GM12878 (cell line): ENCODE measurements at regions not wholly inside any gene's neighbourhood (a gene's known extent, or its start where the extent isn't known, plus 50 kb on each side); places are given as distances from the start of the nearest gene placed in this dataset.

ENCODE experiments used
- ATAC-seq: fragments of 200-7000 bp; cut with Tn5 transposase; 3 replicates; pipeline ENCODE4 v1.9.1; 2020; ENCODE audit warnings: mild to moderate bottlenecking, moderate library complexity
- BruUV-seq: library from RNA; stranded (reverse); fragments of 400-500 nt; replicated peaks from 2 replicates; lab custom pipeline; 2021; lab: Mats Ljungman, UMichigan
- CTCF ChIA-PET: fragments of 300-600 bp; sonication (Branson Sonifier 250); formaldehyde crosslinking; extraction: SDS; loops from one replicate; lab custom pipeline; 2021; ENCODE audit warnings: inconsistent platforms; lab: Yijun Ruan, JAX
- POLR2A ChIA-PET: fragments of 350-600 bp; formaldehyde crosslinking; extraction: SDS; loops from one replicate; lab custom pipeline; 2021; ENCODE audit warnings: inconsistent platforms; lab: Charles Lee
- RAD21 ChIA-PET: fragments of 300-600 bp; sonication (Branson Sonifier 250); formaldehyde crosslinking; loops from one replicate; lab custom pipeline; 2023; ENCODE audit warnings: antibody characterized with exemption; ENCODE audit not compliant: unreplicated experiment; lab: Charles Lee
- SMC1A ChIA-PET: fragments of 300-600 bp; sonication (Branson Sonifier 250); formaldehyde crosslinking; loops from one replicate; lab custom pipeline; 2023; ENCODE audit not compliant: unreplicated experiment, uncharacterized antibody; lab: Charles Lee
- DNase-seq: peaks from one replicate; pipeline ENCODE4 v3.0.0-alpha.2; 2011; ENCODE audit warnings: low read depth, low spot score
- FAIRE-seq: peaks from 3 replicates; lab custom pipeline; 2011; peaks lifted over from hg19 to GRCh38; lab: Jason Lieb, UNC
- H2AFZ ChIP-seq: 2 replicates; pipeline ENCODE4 v1.6.0; 2011; ENCODE audit warnings: low read depth, low read length, control low read depth; ENCODE audit not compliant: control insufficient read depth
- H3K27ac ChIP-seq: 2 replicates; pipeline ENCODE4 v1.5.1; 2011; ENCODE audit warnings: control low read depth; ENCODE audit not compliant: control insufficient read depth, insufficient read depth
- H3K27me3 ChIP-seq, 2 experiments: replicated peaks in 1 of 2; 2 replicates each; pipeline versions ENCODE4 v1.6.0 to v1.6.1; 2011; ENCODE audit warnings: low read length in 1 of 2; ENCODE audit not compliant: control insufficient read depth in 2 of 2, insufficient read depth in 2 of 2
- H3K36me3 ChIP-seq, 2 experiments: 2 replicates each; pipeline ENCODE4 v1.5.1; 2011; ENCODE audit warnings: low read length in 1 of 2; ENCODE audit not compliant: control insufficient read depth in 2 of 2, insufficient read depth in 2 of 2
- H3K4me1 ChIP-seq: 2 replicates; pipeline ENCODE4 v1.6.1; 2011; ENCODE audit warnings: mild to moderate bottlenecking, low read length, moderate library complexity, mixed read lengths; ENCODE audit not compliant: control insufficient read depth, insufficient read depth
- H3K4me2 ChIP-seq: 2 replicates; pipeline ENCODE4 v1.6.0; 2011; ENCODE audit warnings: control low read depth; ENCODE audit not compliant: control insufficient read depth, insufficient read depth
- H3K4me3 ChIP-seq: fragments of 200-600 bp; sonication (generic); 2 replicates; pipeline ENCODE4 v1.5.1; 2016
- H3K79me2 ChIP-seq: 2 replicates; pipeline ENCODE4 v1.6.0; 2011; ENCODE audit warnings: low read length; ENCODE audit not compliant: control insufficient read depth, insufficient read depth
- H3K9ac ChIP-seq: 2 replicates; pipeline ENCODE4 v1.8.0; 2011; ENCODE audit warnings: low read length, control low read depth, mixed read lengths; ENCODE audit not compliant: control insufficient read depth, insufficient read depth
- H3K9me3 ChIP-seq: replicated peaks from 3 replicates; pipeline ENCODE4 v1.5.1; 2011; ENCODE audit warnings: mild to moderate bottlenecking, low read length; ENCODE audit not compliant: control insufficient read depth, insufficient read depth
- H4K20me1 ChIP-seq: 2 replicates; pipeline ENCODE4 v1.6.0; 2011; ENCODE audit not compliant: control insufficient read depth, insufficient read depth
- E2F8 ChIP-seq: fragments of 450-650 bp; IDR thresholded peaks from 2 replicates; pipeline ENCODE4 v1.6.1; 2018; ENCODE audit warnings: mild to moderate bottlenecking, low read depth, moderate library complexity; ENCODE audit not compliant: partially characterized antibody
- IRF4 ChIP-seq: IDR thresholded peaks from 2 replicates; pipeline ENCODE4 v1.6.1; 2011; ENCODE audit warnings: low read depth, low read length
- JUNB ChIP-seq: IDR thresholded peaks from 2 replicates; pipeline ENCODE4 v1.6.1; 2016; ENCODE audit warnings: antibody characterized with exemption, mild to moderate bottlenecking
- NFIC ChIP-seq: IDR thresholded peaks from 2 replicates; pipeline ENCODE4 v1.6.1; 2012; ENCODE audit warnings: low read depth, mild to moderate bottlenecking, inconsistent platforms, low read length, moderate library complexity
- RB1 ChIP-seq: fragments of 450-650 bp; formaldehyde crosslinking; IDR thresholded peaks from 2 replicates; pipeline ENCODE4 v1.6.1; 2017; ENCODE audit warnings: mild to moderate bottlenecking, borderline replicate concordance
- SIX5 ChIP-seq: IDR thresholded peaks from 2 replicates; pipeline ENCODE4 v1.6.1; 2011; ENCODE audit warnings: mild to moderate bottlenecking, low read depth, low read length, moderate library complexity; ENCODE audit not compliant: severe bottlenecking
- STAT3 ChIP-seq: IDR thresholded peaks from 2 replicates; pipeline ENCODE4 v1.6.1; 2011; ENCODE audit warnings: low read depth, low read length, improper control_type of control experiment
- TCF12 ChIP-seq: IDR thresholded peaks from 2 replicates; pipeline ENCODE4 v1.6.1; 2011; ENCODE audit warnings: low read depth, mild to moderate bottlenecking, low read length
- ZNF24 ChIP-seq: fragments of 450-650 bp; IDR thresholded peaks from 2 replicates; pipeline ENCODE4 v1.6.1; 2017; ENCODE audit warnings: antibody characterized with exemption, mild to moderate bottlenecking
- WGBS: methylation state at CpG from one replicate; pipeline ENCODE4 v1.1.6; 2016; ENCODE audit warnings: low lambda C conversion rate; ENCODE audit not compliant: insufficient replicate concordance, insufficient coverage; ENCODE audit errors: missing lambda C conversion rate; 5-methylcytosine and 5-hydroxymethylcytosine counted together
- in situ Hi-C: fragments of 300-500 bp; cut with MboI; formaldehyde crosslinking; loops from 9 replicates; pipeline ENCODE4 v1.14.3; 2018; ENCODE audit warnings: mixed read lengths
- intact Hi-C: fragments of 100-400 bp; cut with micrococcal nuclease; formaldehyde crosslinking; loops from one replicate; pipeline ENCODE4 v1.14.2; 2022; ENCODE audit not compliant: unreplicated experiment

GRCh38 chr10:63699785-63700613 is 178.8 kb downstream of the REEP3 start:
- 56% methylated on average over 5 of the region's 5 CpGs for WGBS
- POLR2A ChIA-PET, result no interaction called here

More at GRCh38 chr10:63699785-63700613, 178.8 kb downstream of the REEP3 start:
- Histone ChIP-seq H2AFZ (no peak overlapping the region), H3K79me2 (no peaks in the 10 kb centered on the region), H3K4me2 (no peak overlapping the region)
- intact Hi-C loops, result no loop called here
- TF ChIP-seq E2F8 (no peak), STAT3 (no peak), JUNB (no peak), IRF4 (no peak), ZNF24 (no peak), NFIC (no peak), TCF12 (no peak), RB1 (no peak), SIX5 (no peak)
- TF ChIP-seq, all 136 proteins: peak for 0
- H3K27me3 ChIP-seq, result no peaks in the 10 kb centered on the region
- H3K9me3 ChIP-seq, result no peaks in the 10 kb centered on the region
- RAD21 ChIA-PET, result no interaction called here
- H3K9ac ChIP-seq, result no peak overlapping the region
- SMC1A ChIA-PET, result interaction anchor here (0.9 to 2.4 kb wide), 6 partner anchors 10 to 69 kb away, joined by 3 to 8 read pairs (median 3); no protein-coding TSS in a partner anchor
- peaks cover 8% of the 10 kb centered on the region for H3K4me1 ChIP-seq
- FAIRE-seq (no peak), DNase-seq (no peak), ATAC-seq (0 out of 3 replicates have a peak, but pooled peaks have one; percentile 14)
- in situ Hi-C loops, result loop anchor here (25.0 kb wide), 1 partner anchor 1113 kb away; no protein-coding TSS in a partner anchor
- no peak overlapping the region for H3K4me3 ChIP-seq
- H3K36me3 ChIP-seq, result no peaks in the 10 kb centered on the region
- no peak overlapping the region for H3K27ac ChIP-seq
- no peaks in the 10 kb centered on the region for H4K20me1 ChIP-seq
- no TSS peak for BruUV-seq
- CTCF ChIA-PET, result interaction anchor here (0.5 to 1.4 kb wide), 5 partner anchors 20 to 541 kb away, joined by 3 to 6 read pairs (median 3); no protein-coding TSS in a partner anchor
